Liver (tissue), 8 donors: ENCODE measurements at regions not wholly inside any gene's neighbourhood (a gene's known extent, or its start where the extent isn't known, plus 50 kb on each side); places are given as distances from the start of the nearest gene placed in this dataset.

Experiments
- DNase-seq: peaks from one replicate; pipeline ENCODE4 v3.0.0-alpha.2; 2017; ENCODE audit warnings: low spot score
- H3K27ac ChIP-seq, 2 donors: one replicate each; pipeline ENCODE4 v1.7.0; 2013; ENCODE audit warnings: inconsistent platforms in 2 of 2, low read length in 2 of 2, control low read depth in 1 of 2, low read depth in 1 of 2, mild to moderate bottlenecking in 1 of 2
- H3K27me3 ChIP-seq, 4 donors: one replicate each; pipeline versions ENCODE4 v1.6.1 to v1.7.0; 2013; ENCODE audit warnings: low read length in 3 of 4, inconsistent platforms in 1 of 4, mild to moderate bottlenecking in 1 of 4, moderate library complexity in 1 of 4; ENCODE audit not compliant: control insufficient read depth in 4 of 4, insufficient read depth in 4 of 4
- H3K36me3 ChIP-seq, 4 donors: one replicate each; pipeline versions ENCODE4 v1.6.1 to v1.7.0; 2013; ENCODE audit warnings: low read length in 3 of 4, mild to moderate bottlenecking in 3 of 4, low read depth in 1 of 4, moderate library complexity in 1 of 4; ENCODE audit not compliant: control insufficient read depth in 4 of 4, insufficient read depth in 3 of 4
- H3K4me1 ChIP-seq, 4 donors: one replicate each; pipeline versions ENCODE4 v1.6.1 to v1.7.0; 2013; ENCODE audit warnings: low read length in 3 of 4, mild to moderate bottlenecking in 3 of 4, moderate library complexity in 1 of 4; ENCODE audit not compliant: control insufficient read depth in 4 of 4, insufficient read depth in 4 of 4
- H3K4me3 ChIP-seq, 3 donors: one replicate each; pipeline versions ENCODE4 v1.6.1 to v1.7.0; 2013; ENCODE audit warnings: low read length in 3 of 3, control low read depth in 1 of 3, low read depth in 1 of 3, mild to moderate bottlenecking in 1 of 3
- H3K9ac ChIP-seq, 2 donors: one replicate each; pipeline ENCODE4 v1.7.0; 2013; ENCODE audit warnings: low read length in 2 of 2, mild to moderate bottlenecking in 2 of 2, moderate library complexity in 2 of 2, control low read depth in 1 of 2, low read depth in 1 of 2
- H3K9me3 ChIP-seq, 4 donors: one replicate each; pipeline versions ENCODE4 v1.6.1 to v1.7.0; 2013; ENCODE audit warnings: low read length in 3 of 4; ENCODE audit not compliant: control insufficient read depth in 4 of 4
- CTCF ChIP-seq: fragments of 150-350 bp; IDR thresholded peaks from 2 replicates; pipeline ENCODE4 v1.5.1; 2017; ENCODE audit warnings: improper control_type of control experiment, low read depth, low read length; ENCODE audit not compliant: missing input control
- EGR1 ChIP-seq, 2 donors: IDR thresholded peaks; 2 replicates each; pipeline ENCODE4 v1.6.1; 2016 to 2018; ENCODE audit warnings: antibody characterized with exemption in 2 of 2, low read depth in 2 of 2
- FOXA1 ChIP-seq: IDR thresholded peaks from 2 replicates; pipeline ENCODE4 v1.6.1; 2016; ENCODE audit warnings: antibody characterized with exemption
- FOXA2 ChIP-seq: IDR thresholded peaks from 2 replicates; pipeline ENCODE4 v1.6.1; 2016; ENCODE audit warnings: antibody characterized with exemption
- GABPA ChIP-seq, 2 donors: IDR thresholded peaks in 1 of 2; conservative IDR thresholded peaks in 1 of 2; 2 replicates each; pipeline ENCODE4 v1.6.1; 2016; ENCODE audit warnings: antibody characterized with exemption in 2 of 2, mild to moderate bottlenecking in 1 of 2, moderate library complexity in 1 of 2
- HNF4A ChIP-seq, 2 donors: conservative IDR thresholded peaks; 2 replicates each; pipeline ENCODE4 v1.6.1; 2016; ENCODE audit warnings: antibody characterized with exemption in 2 of 2, mild to moderate bottlenecking in 2 of 2
- HNF4G ChIP-seq: IDR thresholded peaks from 2 replicates; pipeline ENCODE4 v1.6.1; 2016; ENCODE audit warnings: antibody characterized with exemption
- JUND ChIP-seq, 2 donors: IDR thresholded peaks; 2 replicates each; pipeline ENCODE4 v1.6.1; 2016; ENCODE audit warnings: antibody characterized with exemption in 2 of 2
- NR2F2 ChIP-seq: IDR thresholded peaks from 2 replicates; pipeline ENCODE4 v1.6.1; 2016; ENCODE audit warnings: antibody characterized with exemption
- RAD21 ChIP-seq, 2 donors: IDR thresholded peaks; 2 replicates each; pipeline ENCODE4 v1.6.1; 2016; ENCODE audit warnings: antibody characterized with exemption in 2 of 2, mild to moderate bottlenecking in 2 of 2
- RXRA ChIP-seq, 2 donors: IDR thresholded peaks; 2 replicates each; pipeline ENCODE4 v1.6.1; 2017 to 2018; ENCODE audit warnings: antibody characterized with exemption in 2 of 2, mild to moderate bottlenecking in 1 of 2
- SP1 ChIP-seq: IDR thresholded peaks from 2 replicates; pipeline ENCODE4 v1.6.1; 2018; ENCODE audit warnings: antibody characterized with exemption, mild to moderate bottlenecking
- TAF1 ChIP-seq: conservative IDR thresholded peaks from 2 replicates; pipeline ENCODE4 v1.6.1; 2016; ENCODE audit warnings: antibody characterized with exemption, mild to moderate bottlenecking
- YY1 ChIP-seq: IDR thresholded peaks from 2 replicates; pipeline ENCODE4 v1.6.1; 2016; ENCODE audit warnings: antibody characterized with exemption, mild to moderate bottlenecking
- ZBTB33 ChIP-seq: IDR thresholded peaks from 2 replicates; pipeline ENCODE4 v1.6.1; 2016; ENCODE audit warnings: antibody characterized with exemption
- WGBS: extraction: QIAGEN DNeasy Blood & Tissue Kit; methylation state at CpG from one replicate; pipeline ENCODE4 v1.1.7; 2013; 5-methylcytosine and 5-hydroxymethylcytosine counted together
- TF ChIP-seq, protein P1 (sequence below): IDR thresholded peaks from 2 replicates; pipeline ENCODE4 v1.6.1; 2016; ENCODE audit warnings: antibody characterized with exemption
- TF ChIP-seq, protein P2 (sequence below): IDR thresholded peaks from 2 replicates; pipeline ENCODE4 v1.6.1; 2016; ENCODE audit warnings: antibody characterized with exemption
- TF ChIP-seq, protein P3 (sequence below): IDR thresholded peaks from 2 replicates; pipeline ENCODE4 v1.6.1; 2016; ENCODE audit warnings: antibody characterized with exemption, mild to moderate bottlenecking
- donor health status: healthy.
- donor health status: healthy.
- donor health status: healthy.
- donor health status: healthy.
- donor health status: healthy.

GRCh38 chrX:20437683-20438082 lies 171.0 kb upstream of the RPS6KA3 start:
- Histone ChIP-seq H3K27ac (no peak overlapping the region), H3K4me1 (peaks cover 2 to 6% (median 5%) of the 10 kb centered on the region in 4 donors), H3K9ac (no peak overlapping the region), H3K27me3 (peaks cover 0 to 2% (median 0%) of the 10 kb centered on the region in 4 donors), H3K36me3 (no peaks in the 10 kb centered on the region), H3K4me3 (no peak overlapping the region), H3K9me3 (no peaks in the 10 kb centered on the region)
- DNase-seq, result no peak
- 68% methylated on average over 1 of the region's 1 CpG for WGBS
- TF ChIP-seq TAF1 (no peak), JUND (IDR thresholded peaks at IDR 0.05) (no peak), RXRA (IDR thresholded peaks at IDR 0.05) (no peak), HNF4G (no peak), RAD21 (IDR thresholded peaks at IDR 0.05) (no peak), FOXA2 (no peak), NR2F2 (no peak), CTCF (no peak), SP1 (no peak), EGR1 (IDR thresholded peaks at IDR 0.05; ENCODE audit: low read depth in 2 of 2) (no peak), HNF4A (conservative IDR thresholded peaks at IDR 0.05) (no peak), GABPA (IDR thresholded peaks at IDR 0.05 in 1 of 2, conservative IDR thresholded peaks at IDR 0.05 in 1 of 2) (no peak), FOXA1 (no peak), ZBTB33 (no peak), YY1 (no peak)
- TF ChIP-seq, protein P1, sequence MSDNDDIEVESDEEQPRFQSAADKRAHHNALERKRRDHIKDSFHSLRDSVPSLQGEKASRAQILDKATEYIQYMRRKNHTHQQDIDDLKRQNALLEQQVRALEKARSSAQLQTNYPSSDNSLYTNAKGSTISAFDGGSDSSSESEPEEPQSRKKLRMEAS, result no peak
- TF ChIP-seq, protein P2, sequence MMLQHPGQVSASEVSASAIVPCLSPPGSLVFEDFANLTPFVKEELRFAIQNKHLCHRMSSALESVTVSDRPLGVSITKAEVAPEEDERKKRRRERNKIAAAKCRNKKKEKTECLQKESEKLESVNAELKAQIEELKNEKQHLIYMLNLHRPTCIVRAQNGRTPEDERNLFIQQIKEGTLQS, result no peak
- TF ChIP-seq, protein P3, sequence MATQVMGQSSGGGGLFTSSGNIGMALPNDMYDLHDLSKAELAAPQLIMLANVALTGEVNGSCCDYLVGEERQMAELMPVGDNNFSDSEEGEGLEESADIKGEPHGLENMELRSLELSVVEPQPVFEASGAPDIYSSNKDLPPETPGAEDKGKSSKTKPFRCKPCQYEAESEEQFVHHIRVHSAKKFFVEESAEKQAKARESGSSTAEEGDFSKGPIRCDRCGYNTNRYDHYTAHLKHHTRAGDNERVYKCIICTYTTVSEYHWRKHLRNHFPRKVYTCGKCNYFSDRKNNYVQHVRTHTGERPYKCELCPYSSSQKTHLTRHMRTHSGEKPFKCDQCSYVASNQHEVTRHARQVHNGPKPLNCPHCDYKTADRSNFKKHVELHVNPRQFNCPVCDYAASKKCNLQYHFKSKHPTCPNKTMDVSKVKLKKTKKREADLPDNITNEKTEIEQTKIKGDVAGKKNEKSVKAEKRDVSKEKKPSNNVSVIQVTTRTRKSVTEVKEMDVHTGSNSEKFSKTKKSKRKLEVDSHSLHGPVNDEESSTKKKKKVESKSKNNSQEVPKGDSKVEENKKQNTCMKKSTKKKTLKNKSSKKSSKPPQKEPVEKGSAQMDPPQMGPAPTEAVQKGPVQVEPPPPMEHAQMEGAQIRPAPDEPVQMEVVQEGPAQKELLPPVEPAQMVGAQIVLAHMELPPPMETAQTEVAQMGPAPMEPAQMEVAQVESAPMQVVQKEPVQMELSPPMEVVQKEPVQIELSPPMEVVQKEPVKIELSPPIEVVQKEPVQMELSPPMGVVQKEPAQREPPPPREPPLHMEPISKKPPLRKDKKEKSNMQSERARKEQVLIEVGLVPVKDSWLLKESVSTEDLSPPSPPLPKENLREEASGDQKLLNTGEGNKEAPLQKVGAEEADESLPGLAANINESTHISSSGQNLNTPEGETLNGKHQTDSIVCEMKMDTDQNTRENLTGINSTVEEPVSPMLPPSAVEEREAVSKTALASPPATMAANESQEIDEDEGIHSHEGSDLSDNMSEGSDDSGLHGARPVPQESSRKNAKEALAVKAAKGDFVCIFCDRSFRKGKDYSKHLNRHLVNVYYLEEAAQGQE, result no peak
